ENCODE measurements at regions not wholly inside any gene's neighbourhood (a gene's known extent, or its start where the extent isn't known, plus 50 kb on each side); places are given as distances from the start of the nearest gene placed in this dataset.

GRCh38 chr1:89453123-89453972 is 71.3 kb upstream of the LRRC8B start:
- TF ChIP-seq CTCF (IDR thresholded peaks at IDR 0.05 in 8 of 11, conservative IDR thresholded peaks at IDR 0.05 in 3 of 11) (no peak), POLR2A (IDR thresholded peaks at IDR 0.05) (no peak), POLR2AphosphoS5 (IDR thresholded peaks at IDR 0.05) (no peak)
